Activated gamma-delta T cell treated with anti-CD3 and anti-CD28 coated beads, Interleukin-2, amount 50 U/mL, for 16 hours (primary cell): ENCODE measurements at regions not wholly inside any gene's neighbourhood (a gene's known extent, or its start where the extent isn't known, plus 50 kb on each side); places are given as distances from the start of the nearest gene placed in this dataset.

Experiments
- DNase-seq: peaks from one replicate; pipeline ENCODE4 v3.0.0-alpha.2; 2020; ENCODE audit warnings: low read depth

GRCh38 chr1:168386949-168387586 is 106.4 kb downstream of the TBX19 start:
- DNase-seq = peak; percentile 53

DNA sequence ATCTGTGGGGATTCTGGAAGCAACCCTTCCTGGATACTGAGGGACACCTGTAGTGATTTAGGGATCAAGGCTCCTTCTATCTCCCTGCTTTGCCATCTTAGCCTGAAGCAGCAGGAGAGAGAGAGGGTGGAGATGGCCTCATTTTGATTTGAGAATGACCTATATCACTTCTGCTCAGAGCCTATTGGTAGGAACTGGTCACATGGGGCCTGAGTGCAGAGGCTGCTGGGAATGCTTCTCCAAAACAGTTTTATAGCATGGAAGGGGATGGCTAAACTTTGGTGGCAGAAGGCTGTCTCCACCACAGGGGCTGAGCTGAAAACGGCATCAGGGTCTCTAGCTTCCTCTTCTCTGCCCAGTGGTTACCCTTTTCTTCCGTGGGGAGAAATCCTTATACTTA is 105.8 kb downstream of the TBX19 start:
- no peak for DNase-seq

DNA sequence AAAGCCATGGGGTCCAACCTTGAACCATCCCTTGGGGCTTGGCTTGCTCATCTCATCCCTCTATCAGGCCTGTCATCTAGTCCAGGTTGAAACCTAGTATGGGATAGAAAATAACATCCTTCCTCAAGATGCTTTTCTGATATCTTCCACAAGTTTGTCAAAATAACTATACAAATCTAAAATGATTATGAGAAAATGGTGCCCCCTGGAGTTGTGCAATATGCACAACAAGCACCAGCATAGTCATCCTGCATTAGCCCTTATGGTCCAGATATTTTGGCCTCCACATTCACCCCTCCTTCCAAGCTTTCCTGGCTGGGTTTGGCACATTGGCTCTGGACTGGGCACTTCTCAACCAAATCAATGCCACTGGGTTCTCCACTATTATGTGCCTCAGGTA is 101.2 kb downstream of the TBX19 start:
- no peak for DNase-seq

DNA sequence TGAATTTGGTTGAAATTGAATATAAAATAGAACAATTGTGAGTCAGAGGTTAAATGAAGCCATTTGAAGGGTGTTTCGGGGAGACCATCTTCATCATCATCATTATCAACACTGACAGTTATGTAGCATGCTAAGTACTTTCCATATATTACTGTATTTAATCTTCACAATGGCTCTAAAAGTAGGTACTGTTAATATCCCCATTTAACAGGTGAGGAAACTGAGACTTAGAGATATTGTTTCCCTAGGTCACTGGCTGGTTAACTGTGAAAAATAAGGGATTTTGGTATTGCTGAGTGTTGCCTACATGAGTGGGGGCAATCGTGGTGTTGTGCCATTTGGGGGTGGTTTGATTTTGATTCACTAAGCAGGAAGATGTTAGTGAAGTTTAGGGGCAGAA is 100.3 kb downstream of the TBX19 start:
- no peak for DNase-seq

GRCh38 chr1:168379104-168379860 is 98.6 kb downstream of the TBX19 start:
- no peak for DNase-seq

DNA sequence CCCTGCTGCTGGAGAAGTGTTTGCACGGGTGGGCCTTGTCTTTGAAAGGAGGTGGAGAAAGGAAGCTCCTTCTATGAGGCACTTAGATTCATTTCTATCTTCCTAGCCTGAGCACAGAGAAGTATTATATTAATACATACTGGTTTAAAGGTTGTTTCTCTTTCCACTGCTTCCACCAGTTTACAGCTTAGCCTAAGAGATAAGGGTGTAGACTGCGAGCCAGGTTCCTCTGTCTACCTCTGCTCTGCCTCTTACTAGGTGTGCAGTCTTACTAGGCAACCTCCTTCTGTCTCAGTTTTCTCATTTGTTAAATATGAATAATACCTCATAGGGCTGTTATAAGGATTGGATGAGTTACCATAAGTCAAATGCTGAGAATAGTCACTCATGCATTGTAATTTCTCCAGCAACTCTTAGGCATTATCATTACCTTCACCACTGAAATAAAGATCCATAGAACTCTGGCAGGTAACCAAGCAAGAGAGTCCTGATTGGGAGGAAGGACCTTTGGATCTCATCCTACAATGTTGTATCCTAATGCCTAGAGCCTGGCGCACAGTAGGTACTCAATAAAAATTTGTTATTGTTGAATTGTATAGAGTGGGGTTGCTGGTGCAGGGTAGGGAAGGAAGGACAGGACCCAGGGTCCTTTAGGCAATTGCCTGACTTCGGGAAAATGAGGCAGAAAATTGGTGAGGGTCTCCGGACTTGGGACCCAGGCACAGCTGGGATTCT is 95.1 kb downstream of the TBX19 start:
- DNase-seq = no peak

GRCh38 chr1:168374566-168374965 is 93.9 kb downstream of the TBX19 start:
- DNase-seq = no peak

GRCh38 chr1:168373869-168374268 is 93.2 kb downstream of the TBX19 start:
- DNase-seq = no peak

- DNase-seq = no peak
Measured at GRCh38 chr1:168372861-168373371, 92.2 kb downstream of the TBX19 start.

- no peak for DNase-seq
Measured at GRCh38 chr1:168372307-168372706, 91.6 kb downstream of the TBX19 start.

- DNase-seq = no peak
Measured at GRCh38 chr1:168371477-168371876, 90.8 kb downstream of the TBX19 start.

- DNase-seq = no peak
Measured at GRCh38 chr1:168370586-168370985, 89.9 kb downstream of the TBX19 start.

DNA sequence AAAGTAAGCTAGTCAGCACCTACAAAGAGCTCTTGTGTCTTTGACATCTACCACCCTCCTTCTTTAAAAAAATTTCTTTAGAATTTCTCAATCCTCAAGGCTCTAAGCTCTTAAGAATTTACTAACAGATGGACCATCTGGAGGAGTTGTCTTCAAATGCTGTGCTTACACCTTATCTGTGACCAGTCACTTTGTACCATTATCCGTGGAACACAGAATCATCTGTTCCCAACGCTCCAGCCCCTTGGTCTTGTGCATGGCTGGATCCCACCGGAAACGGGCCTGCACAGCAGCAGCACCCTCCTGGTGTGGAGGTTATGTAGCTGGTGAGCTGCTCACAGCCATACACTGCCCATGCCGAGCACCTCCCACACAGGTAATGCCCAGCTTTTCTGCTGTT is 89.0 kb downstream of the TBX19 start:
- no peak for DNase-seq

DNA sequence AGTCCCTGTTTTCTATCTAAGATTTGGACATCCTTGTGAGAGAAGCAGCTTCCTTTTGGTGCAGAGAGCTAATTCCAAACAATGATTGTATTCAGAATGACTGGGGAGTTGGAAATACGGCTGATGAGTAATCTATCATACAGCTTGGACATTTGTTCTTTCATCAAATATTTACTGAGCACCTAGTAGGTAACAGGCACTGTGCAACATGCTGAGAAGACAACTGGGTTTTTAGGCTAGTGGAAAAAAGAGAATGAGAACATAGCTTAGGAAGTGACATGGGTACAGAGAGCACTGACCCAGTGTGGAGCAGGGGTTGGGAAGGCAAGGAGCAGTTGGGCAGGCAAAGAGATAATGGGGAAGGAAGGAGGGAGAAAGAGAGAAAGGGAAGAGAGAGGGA is 87.5 kb downstream of the TBX19 start:
- DNase-seq = no peak

- DNase-seq = no peak
Measured at GRCh38 chr1:168365719-168366479, 85.2 kb downstream of the TBX19 start.
